ENCODE measurements at regions not wholly inside any gene's neighbourhood (a gene's known extent, or its start where the extent isn't known, plus 50 kb on each side); places are given as distances from the start of the nearest gene placed in this dataset.

DNA sequence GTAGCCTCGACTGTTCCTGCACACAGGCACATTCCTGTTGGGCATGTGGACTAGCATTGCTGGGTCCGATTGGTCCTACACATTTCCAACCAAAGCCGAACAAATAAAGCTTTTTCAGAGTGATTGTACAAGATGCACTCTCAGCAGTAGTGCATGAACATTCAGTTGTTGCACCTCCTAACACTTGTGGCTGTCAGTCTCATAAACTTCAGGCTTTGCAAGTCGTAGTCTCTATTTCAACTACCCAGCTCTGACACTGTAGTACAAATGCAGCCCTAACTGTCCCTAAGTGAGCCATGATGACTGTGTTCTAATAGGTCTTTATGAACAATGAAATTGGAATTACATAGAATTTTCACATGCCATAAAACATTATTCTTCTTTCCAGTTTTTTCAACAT is 281.7 kb upstream of the ATP10A start:
- DNase-seq (ENCODE audit: low spot score) (no peak), ATAC-seq (ENCODE audit: low FRiP score) (no peak)
- TF ChIP-seq, protein P1, sequence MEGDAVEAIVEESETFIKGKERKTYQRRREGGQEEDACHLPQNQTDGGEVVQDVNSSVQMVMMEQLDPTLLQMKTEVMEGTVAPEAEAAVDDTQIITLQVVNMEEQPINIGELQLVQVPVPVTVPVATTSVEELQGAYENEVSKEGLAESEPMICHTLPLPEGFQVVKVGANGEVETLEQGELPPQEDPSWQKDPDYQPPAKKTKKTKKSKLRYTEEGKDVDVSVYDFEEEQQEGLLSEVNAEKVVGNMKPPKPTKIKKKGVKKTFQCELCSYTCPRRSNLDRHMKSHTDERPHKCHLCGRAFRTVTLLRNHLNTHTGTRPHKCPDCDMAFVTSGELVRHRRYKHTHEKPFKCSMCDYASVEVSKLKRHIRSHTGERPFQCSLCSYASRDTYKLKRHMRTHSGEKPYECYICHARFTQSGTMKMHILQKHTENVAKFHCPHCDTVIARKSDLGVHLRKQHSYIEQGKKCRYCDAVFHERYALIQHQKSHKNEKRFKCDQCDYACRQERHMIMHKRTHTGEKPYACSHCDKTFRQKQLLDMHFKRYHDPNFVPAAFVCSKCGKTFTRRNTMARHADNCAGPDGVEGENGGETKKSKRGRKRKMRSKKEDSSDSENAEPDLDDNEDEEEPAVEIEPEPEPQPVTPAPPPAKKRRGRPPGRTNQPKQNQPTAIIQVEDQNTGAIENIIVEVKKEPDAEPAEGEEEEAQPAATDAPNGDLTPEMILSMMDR (IDR thresholded peaks at IDR 0.05) = no peak

DNA sequence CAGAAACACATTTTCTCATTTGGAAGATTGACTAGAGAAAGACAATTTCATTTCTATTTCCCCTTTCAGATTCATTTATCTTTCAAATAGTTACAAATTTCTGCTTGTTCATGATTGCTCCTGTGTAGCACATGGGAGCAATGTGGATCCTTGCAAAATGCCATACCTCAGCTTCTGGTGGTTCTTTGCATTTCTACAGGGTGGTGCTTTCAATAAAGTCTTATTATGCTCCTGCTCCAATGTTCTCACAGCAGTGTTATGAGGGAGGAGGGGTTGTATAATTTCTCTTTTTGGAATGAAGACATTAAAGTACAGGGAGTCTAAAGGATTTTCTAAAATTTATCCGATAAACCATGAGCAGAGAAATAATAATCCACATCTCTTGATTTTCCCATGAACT is 280.1 kb upstream of the ATP10A start:
- DNase-seq (ENCODE audit: low spot score) = no peak
- TF ChIP-seq, protein P1 (IDR thresholded peaks at IDR 0.05) = no peak

DNA sequence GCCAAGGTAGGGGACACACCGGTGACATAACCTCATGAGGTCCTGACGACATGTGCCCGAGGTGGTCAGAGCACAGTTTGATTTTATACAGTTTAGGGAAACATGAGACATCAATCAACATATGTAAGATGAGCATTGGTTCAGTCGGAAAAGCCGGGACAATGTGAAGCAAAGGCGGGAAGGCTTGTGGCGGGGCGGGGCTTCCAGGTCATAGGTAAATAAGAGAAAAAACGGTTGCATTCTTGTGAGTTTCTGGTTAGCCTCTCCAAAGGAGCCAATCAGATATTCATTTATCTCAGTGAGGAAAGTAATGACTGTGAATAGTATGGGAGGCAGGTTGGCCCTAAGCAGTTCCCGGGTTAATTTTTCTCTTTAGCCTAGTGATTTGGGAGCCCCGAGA is 271.7 kb upstream of the ATP10A start:
- ATAC-seq (ENCODE audit: low FRiP score) (no peak), DNase-seq (ENCODE audit: low spot score) (no peak)
- TF ChIP-seq, protein P1 (IDR thresholded peaks at IDR 0.05) = no peak

More for the DNA sequence above, 280.1 kb upstream of the ATP10A start:
- ATAC-seq (ENCODE audit: low FRiP score) = no peak

DNA sequence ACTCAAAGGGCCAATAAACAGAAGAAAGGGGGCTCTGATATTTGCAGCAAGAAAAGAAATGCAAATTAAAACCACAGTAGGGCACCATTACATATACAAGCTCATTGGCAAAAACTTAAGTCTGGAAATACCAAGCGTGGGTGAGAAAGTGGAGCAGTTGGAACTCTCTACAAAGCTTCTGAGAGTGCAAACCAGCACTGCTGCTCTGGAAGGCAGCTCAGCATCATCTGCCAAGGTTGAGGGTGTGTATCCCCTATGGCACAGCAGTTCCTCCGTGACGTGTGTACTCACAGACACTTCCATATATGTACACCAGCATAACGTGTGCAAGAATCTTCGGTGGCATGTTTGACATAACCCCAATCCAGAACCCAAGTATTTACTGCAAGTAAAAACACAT is 271.0 kb upstream of the ATP10A start:
- TF ChIP-seq, protein P1 (IDR thresholded peaks at IDR 0.05) = no peak
- DNase-seq (ENCODE audit: low spot score) = no peak
- ATAC-seq (ENCODE audit: low FRiP score) = no peak

DNA sequence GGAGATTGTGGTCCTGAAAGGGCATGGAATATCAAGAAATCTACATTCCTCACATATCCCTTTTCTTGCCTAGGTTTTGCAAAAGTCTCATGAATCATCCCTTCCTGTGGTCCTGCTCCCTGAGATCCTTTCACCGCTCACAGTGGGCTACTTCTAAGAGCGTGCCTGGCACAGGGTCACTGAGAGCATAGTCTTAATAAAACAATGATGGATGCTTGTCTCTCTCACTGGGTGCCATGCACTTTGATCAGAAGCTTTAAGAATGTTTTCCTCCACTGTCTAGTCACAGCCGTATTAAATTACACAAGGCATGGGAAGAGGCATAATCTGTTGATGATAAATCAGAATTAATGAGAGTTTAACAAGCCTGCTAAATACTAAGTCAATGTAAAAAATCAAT is 269.7 kb upstream of the ATP10A start:
- ATAC-seq (ENCODE audit: low FRiP score) = no peak
- TF ChIP-seq, protein P1 (IDR thresholded peaks at IDR 0.05) = no peak
- no peak for DNase-seq (ENCODE audit: low spot score)

DNA sequence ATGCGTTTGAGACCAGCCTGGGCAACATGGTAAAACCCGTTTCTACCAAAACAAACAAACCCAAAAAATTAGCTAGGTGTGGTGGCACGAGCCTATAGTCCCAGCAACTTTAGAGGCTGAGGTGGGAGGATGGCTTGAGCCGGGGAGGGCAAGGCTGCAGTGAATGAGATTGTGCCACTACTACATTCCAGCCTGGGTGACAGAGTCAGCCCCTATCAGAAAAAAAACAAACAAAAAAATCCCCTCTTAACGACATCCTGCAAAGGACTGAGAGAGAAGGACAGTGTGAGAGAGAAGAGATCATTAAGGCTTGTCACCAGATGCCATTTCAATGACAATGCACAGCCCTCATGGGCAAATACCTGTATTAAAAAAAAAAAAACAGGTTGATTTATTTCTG is 266.7 kb upstream of the ATP10A start:
- ATAC-seq (ENCODE audit: low FRiP score) (no peak), DNase-seq (ENCODE audit: low spot score) (no peak)
- TF ChIP-seq, protein P1 (IDR thresholded peaks at IDR 0.05) = no peak

DNA sequence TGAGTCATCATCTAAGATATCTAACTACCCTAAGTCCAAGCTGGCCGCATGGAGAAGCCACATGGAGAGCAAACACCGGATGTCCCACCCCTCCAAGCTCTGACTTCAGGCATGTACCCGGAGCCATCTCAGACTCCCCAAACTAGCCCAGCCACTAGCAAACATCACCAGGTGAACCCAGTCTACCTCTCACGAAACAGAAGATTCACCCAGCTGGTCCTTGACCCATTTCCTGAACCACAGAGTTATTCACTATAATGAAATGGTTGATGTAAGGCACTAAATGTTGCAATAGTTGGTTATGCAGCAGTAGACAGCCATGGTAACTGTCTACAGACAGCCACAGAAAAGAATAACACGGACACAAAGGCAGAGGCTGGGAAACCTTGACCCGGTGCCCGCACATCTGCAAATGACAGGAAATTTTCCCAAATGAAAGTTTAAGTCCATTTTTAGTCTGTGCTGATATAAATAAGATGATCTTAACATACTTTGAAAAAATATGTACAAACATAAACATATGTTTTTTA is 265.5 kb upstream of the ATP10A start:
- TF ChIP-seq, protein P1 (IDR thresholded peaks at IDR 0.05) = no peak
- DNase-seq (ENCODE audit: low spot score) (no peak), ATAC-seq (ENCODE audit: low FRiP score) (no peak)
